Transverse colon (tissue), 4 donors: ENCODE measurements at regions not wholly inside any gene's neighbourhood (a gene's known extent, or its start where the extent isn't known, plus 50 kb on each side); places are given as distances from the start of the nearest gene placed in this dataset.
"Not testable (repeated sequence)": the region's sequence is repeated elsewhere in the genome, so short reads cannot be mapped to it uniquely, and the experiment has no call there.

Experiments used
- DNase-seq: peaks from one replicate; pipeline ENCODE4 v3.0.0-alpha.2; 2019
- H3K27ac ChIP-seq, 4 donors: fragments of 200-600 bp; sonication (generic); 2 replicates each; pipeline ENCODE4 v1.5.1; 2016 to 2018; ENCODE audit warnings: inconsistent platforms in 4 of 4
- H3K27me3 ChIP-seq: fragments of 200-600 bp; sonication (generic); 2 replicates; pipeline ENCODE4 v1.5.1; 2017; ENCODE audit warnings: inconsistent platforms
- H3K36me3 ChIP-seq, 4 donors: fragments of 200-600 bp; sonication (generic); 2 replicates each; pipeline ENCODE4 v1.5.1; 2017 to 2019; ENCODE audit warnings: inconsistent platforms in 4 of 4
- H3K4me1 ChIP-seq, 4 donors: fragments of 200-600 bp; sonication (generic); 2 replicates each; pipeline ENCODE4 v1.5.1; 2017 to 2020; ENCODE audit warnings: inconsistent platforms in 4 of 4
- H3K4me3 ChIP-seq, 4 donors: fragments of 200-600 bp; sonication (generic); 1 replicate in 1 of 4; 2 replicates in 3 of 4; pipeline versions ENCODE4 v1.5.1 to v1.6.1; 2017 to 2019; ENCODE audit warnings: inconsistent platforms in 4 of 4
- H3K9me3 ChIP-seq, 2 donors: fragments of 200-600 bp; sonication (generic); 2 replicates each; pipeline ENCODE4 v1.5.1; 2017 to 2019; ENCODE audit warnings: inconsistent platforms in 2 of 2
- CTCF ChIP-seq, 5 experiments: fragments of 200-600 bp in 3 of 5; fragments of 450-650 bp in 2 of 5; sonication (generic) in 3 of 5; IDR thresholded peaks; 1 replicate in 2 of 5; 2 replicates in 3 of 5; pipeline ENCODE4 v1.5.1; 2016 to 2017; ENCODE audit warnings: antibody characterized with exemption in 5 of 5, inconsistent platforms in 3 of 5, mild to moderate bottlenecking in 2 of 5, moderate library complexity in 1 of 5
- EP300 ChIP-seq: sonication (generic); formaldehyde crosslinking; IDR thresholded peaks from one replicate; pipeline ENCODE4 v1.6.1; 2017; ENCODE audit warnings: antibody characterized with exemption, low read depth
- POLR2A ChIP-seq: fragments of 450-650 bp; IDR thresholded peaks from one replicate; pipeline ENCODE4 v1.6.1; 2016; ENCODE audit warnings: antibody characterized with exemption, mild to moderate bottlenecking, moderate library complexity
- POLR2AphosphoS5 ChIP-seq, 3 donors: sonication (generic); formaldehyde crosslinking; IDR thresholded peaks; one replicate each; pipeline ENCODE4 v1.6.1; 2016; ENCODE audit warnings: antibody characterized with exemption in 3 of 3
- WGBS, 2 donors: methylation state at CpG; one replicate each; pipeline ENCODE4 v1.1.5; 2018; ENCODE audit warnings: low coverage in 1 of 2; 5-methylcytosine and 5-hydroxymethylcytosine counted together
- in situ Hi-C, 4 donors: fragments of 200-750 bp; cut with MboI; loops; one replicate each; pipeline versions ENCODE4 v1.15.0 to v1.15.1; 2017; ENCODE audit warnings: low sequenced_read_pairs in 3 of 4, low pct_ligation_motif_present in 1 of 4, low pct_unique_long_range_greater_than_20kb in 1 of 4
- intact Hi-C: fragments of 100-400 bp; cut with DNase I; formaldehyde crosslinking; loops from one replicate; pipeline ENCODE4 v1.15.1; 2023; ENCODE audit warnings: low total_unique reads

GRCh38 chr11:37972691-37973090 is 1374.7 kb upstream of the RAG2 start:
- no peaks in the 10 kb centered on the region for H3K9me3 ChIP-seq
- DNase-seq, result no peak

GRCh38 chr11:37969336-37969735 is 1371.3 kb upstream of the RAG2 start:
- in situ Hi-C loops, H3K4me1 ChIP-seq, H3K27me3 ChIP-seq, H3K4me3 ChIP-seq, H3K36me3 ChIP-seq, H3K27ac ChIP-seq, DNase-seq, intact Hi-C loops, H3K9me3 ChIP-seq: not testable (repeated sequence)
- 89 to 96% methylated on average over 4 of the region's 4 CpGs for WGBS, 2 donors

More at GRCh38 chr11:37972691-37973090, 1374.7 kb upstream of the RAG2 start:
- intact Hi-C loops, result no loop called here
- Histone ChIP-seq H3K4me3 (no peak overlapping the region), H3K27ac (no peak overlapping the region), H3K36me3 (no peaks in the 10 kb centered on the region), H3K27me3 (no peaks in the 10 kb centered on the region), H3K4me1 (no peaks in the 10 kb centered on the region)
- no peak for TF ChIP-seq POLR2AphosphoS5 (IDR thresholded peaks at IDR 0.05)
- no peak for TF ChIP-seq EP300
- TF ChIP-seq CTCF (IDR thresholded peaks at IDR 0.05), result no peak
- TF ChIP-seq POLR2A, result no peak
- 43 to 68% methylated on average over 2 of the region's 2 CpGs for WGBS, 2 donors
- in situ Hi-C loops, result no loop called here

GRCh38 chr11:37968148-37968547 is 1370.1 kb upstream of the RAG2 start:
- no peak for DNase-seq
- in situ Hi-C loops (no loop called here), intact Hi-C loops (no loop called here)
- Histone ChIP-seq H3K9me3 (no peaks in the 10 kb centered on the region), H3K36me3 (no peaks in the 10 kb centered on the region), H3K4me1 (no peaks in the 10 kb centered on the region), H3K4me3 (no peak overlapping the region), H3K27ac (no peak overlapping the region), H3K27me3 (no peaks in the 10 kb centered on the region)
- no peak for TF ChIP-seq EP300
- TF ChIP-seq POLR2A, result no peak
- TF ChIP-seq POLR2AphosphoS5 (IDR thresholded peaks at IDR 0.05), result no peak
- TF ChIP-seq CTCF (IDR thresholded peaks at IDR 0.05), result no peak
- 80 to 88% methylated on average over 8 to 10 of the region's 10 CpGs for WGBS, 2 donors

GRCh38 chr11:37967635-37968034 is 1369.6 kb upstream of the RAG2 start:
- no peaks in the 10 kb centered on the region for H3K9me3 ChIP-seq
- H3K4me3 ChIP-seq, result no peak overlapping the region
- H3K4me1 ChIP-seq, result no peaks in the 10 kb centered on the region
- H3K27ac ChIP-seq, result no peak overlapping the region
- no peaks in the 10 kb centered on the region for H3K27me3 ChIP-seq
- no peak for DNase-seq
- 85% methylated on average over 2 to 10 of the region's 10 CpGs for WGBS, 2 donors
- in situ Hi-C loops (no loop called here), intact Hi-C loops (no loop called here)
- H3K36me3 ChIP-seq, result no peaks in the 10 kb centered on the region
- TF ChIP-seq POLR2A (no peak), EP300 (no peak), CTCF (IDR thresholded peaks at IDR 0.05) (no peak), POLR2AphosphoS5 (IDR thresholded peaks at IDR 0.05) (no peak)

- Histone ChIP-seq H3K27ac (no peak overlapping the region), H3K36me3 (no peaks in the 10 kb centered on the region), H3K4me1 (no peaks in the 10 kb centered on the region), H3K9me3 (no peaks in the 10 kb centered on the region), H3K4me3 (no peak overlapping the region), H3K27me3 (no peaks in the 10 kb centered on the region)
- intact Hi-C loops (no loop called here), in situ Hi-C loops (no loop called here)
- WGBS, 2 donors, result 57% methylated on average over 2 of the region's 2 CpGs
- TF ChIP-seq POLR2AphosphoS5 (IDR thresholded peaks at IDR 0.05) (no peak), CTCF (IDR thresholded peaks at IDR 0.05) (no peak), POLR2A (no peak), EP300 (no peak)
- no peak for DNase-seq
Observed at GRCh38 chr11:37963440-37963839, 1365.4 kb upstream of the RAG2 start.
